ENCODE measurements at regions not wholly inside any gene's neighbourhood (a gene's known extent, or its start where the extent isn't known, plus 50 kb on each side); places are given as distances from the start of the nearest gene placed in this dataset.

DNA sequence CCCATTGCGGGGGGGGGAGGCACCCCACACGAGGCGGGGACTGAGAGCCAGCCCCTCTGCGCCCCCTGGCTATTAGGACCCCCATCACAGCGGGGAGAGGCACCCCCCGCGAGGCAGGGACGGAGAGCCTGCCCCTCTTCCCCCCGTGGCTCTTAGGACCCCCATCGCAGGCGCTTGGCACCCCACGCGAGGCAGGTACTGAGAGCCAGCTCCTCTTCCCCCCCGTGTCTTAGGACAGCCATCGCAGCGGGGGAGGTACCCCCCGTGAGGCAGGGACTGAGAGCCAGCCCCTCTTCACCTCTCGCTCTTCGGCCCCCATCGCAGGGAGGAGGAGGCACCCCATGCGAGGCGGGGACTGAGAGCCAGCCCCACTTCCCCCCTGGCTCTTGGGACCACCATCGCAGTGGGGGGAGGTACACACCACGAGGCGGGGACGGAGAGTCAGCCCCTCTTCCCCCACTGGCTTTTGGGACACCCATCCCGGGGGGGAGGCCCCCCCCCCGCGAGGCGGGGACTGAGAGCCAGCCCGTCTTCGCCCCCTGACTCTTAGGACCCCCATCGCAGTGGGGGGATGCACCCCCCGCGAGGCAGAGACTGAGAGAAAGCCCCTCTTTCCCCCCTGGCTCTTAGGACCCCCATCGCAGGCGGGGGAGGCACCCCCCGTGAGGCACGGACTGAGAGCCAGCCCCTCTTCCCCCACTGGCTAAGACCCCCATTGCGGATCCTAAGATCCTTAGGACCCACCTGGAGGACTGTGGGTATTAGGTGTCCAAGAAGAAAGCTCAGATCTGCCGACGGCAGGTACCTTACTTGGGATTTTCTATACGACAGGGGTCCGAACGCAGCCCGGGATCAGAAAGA, 198.6 kb upstream of the PZP start:
- TF ChIP-seq POLR2A (IDR thresholded peaks at IDR 0.05) = no peak
- TF ChIP-seq, protein P1, sequence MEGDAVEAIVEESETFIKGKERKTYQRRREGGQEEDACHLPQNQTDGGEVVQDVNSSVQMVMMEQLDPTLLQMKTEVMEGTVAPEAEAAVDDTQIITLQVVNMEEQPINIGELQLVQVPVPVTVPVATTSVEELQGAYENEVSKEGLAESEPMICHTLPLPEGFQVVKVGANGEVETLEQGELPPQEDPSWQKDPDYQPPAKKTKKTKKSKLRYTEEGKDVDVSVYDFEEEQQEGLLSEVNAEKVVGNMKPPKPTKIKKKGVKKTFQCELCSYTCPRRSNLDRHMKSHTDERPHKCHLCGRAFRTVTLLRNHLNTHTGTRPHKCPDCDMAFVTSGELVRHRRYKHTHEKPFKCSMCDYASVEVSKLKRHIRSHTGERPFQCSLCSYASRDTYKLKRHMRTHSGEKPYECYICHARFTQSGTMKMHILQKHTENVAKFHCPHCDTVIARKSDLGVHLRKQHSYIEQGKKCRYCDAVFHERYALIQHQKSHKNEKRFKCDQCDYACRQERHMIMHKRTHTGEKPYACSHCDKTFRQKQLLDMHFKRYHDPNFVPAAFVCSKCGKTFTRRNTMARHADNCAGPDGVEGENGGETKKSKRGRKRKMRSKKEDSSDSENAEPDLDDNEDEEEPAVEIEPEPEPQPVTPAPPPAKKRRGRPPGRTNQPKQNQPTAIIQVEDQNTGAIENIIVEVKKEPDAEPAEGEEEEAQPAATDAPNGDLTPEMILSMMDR (IDR thresholded peaks at IDR 0.05) = no peak
